Loucy (cell line): ENCODE measurements at regions not wholly inside any gene's neighbourhood (a gene's known extent, or its start where the extent isn't known, plus 50 kb on each side); places are given as distances from the start of the nearest gene placed in this dataset.

Source experiments
- H2AFZ ChIP-seq: fragments of 200-600 bp; sonication (generic); 2 replicates; pipeline ENCODE4 v1.6.0; 2016; ENCODE audit warnings: antibody characterized with exemption, mild to moderate bottlenecking, low read length, moderate library complexity
- H3F3A ChIP-seq: fragments of 200-600 bp; 2 replicates; pipeline ENCODE4 v1.6.0; 2016; ENCODE audit warnings: antibody characterized with exemption, low read depth, mild to moderate bottlenecking
- H3K27me3 ChIP-seq: fragments of 200-600 bp; sonication (generic); 2 replicates; pipeline ENCODE4 v1.6.1; 2014; ENCODE audit warnings: low read length, mild to moderate bottlenecking; ENCODE audit not compliant: insufficient read depth, poor library complexity, severe bottlenecking
- H3K36me3 ChIP-seq: fragments of 200-600 bp; sonication (generic); 2 replicates; pipeline ENCODE4 v1.6.1; 2016; ENCODE audit warnings: low read length; ENCODE audit not compliant: insufficient read depth
- H3K4me1 ChIP-seq: fragments of 200-600 bp; sonication (generic); 2 replicates; pipeline ENCODE4 v1.5.1; 2014; ENCODE audit warnings: low read length, mild to moderate bottlenecking; ENCODE audit not compliant: insufficient read depth, poor library complexity, severe bottlenecking
- H3K4me2 ChIP-seq: fragments of 200-600 bp; sonication (generic); 2 replicates; pipeline ENCODE4 v1.6.0; 2014; ENCODE audit warnings: antibody characterized with exemption, low read length, low read depth, mild to moderate bottlenecking; ENCODE audit not compliant: poor library complexity, severe bottlenecking
- H3K4me3 ChIP-seq: fragments of 200-600 bp; sonication (generic); 2 replicates; pipeline ENCODE4 v1.5.1; 2014; ENCODE audit warnings: low read length, mild to moderate bottlenecking, mixed read lengths; ENCODE audit not compliant: poor library complexity, severe bottlenecking
- H3K79me2 ChIP-seq: fragments of 200-600 bp; sonication (generic); 2 replicates; pipeline ENCODE4 v1.6.1; 2014; ENCODE audit warnings: low read length; ENCODE audit not compliant: insufficient read depth
- H3K9ac ChIP-seq: fragments of 200-600 bp; sonication (generic); 2 replicates; pipeline ENCODE4 v1.6.0; 2014; ENCODE audit warnings: mild to moderate bottlenecking, low read depth, low read length, moderate library complexity; ENCODE audit not compliant: poor library complexity, severe bottlenecking
- H3K9me2 ChIP-seq: fragments of 200-600 bp; sonication (generic); replicated peaks from 2 replicates; pipeline ENCODE4 v1.6.1; 2016; ENCODE audit warnings: low read depth, low read length, mixed read lengths
- H3K9me3 ChIP-seq: fragments of 200-600 bp; sonication (generic); 2 replicates; pipeline ENCODE4 v1.6.1; 2014; ENCODE audit warnings: mild to moderate bottlenecking, antibody characterized with exemption, low read length, low read depth; ENCODE audit not compliant: insufficient read depth
- H4K20me1 ChIP-seq: fragments of 200-600 bp; sonication (generic); 2 replicates; pipeline ENCODE4 v1.6.0; 2014; ENCODE audit warnings: antibody characterized with exemption, low read length, mild to moderate bottlenecking; ENCODE audit not compliant: insufficient read depth, poor library complexity, severe bottlenecking
- EZH2phosphoT487 ChIP-seq: fragments of 200-600 bp; IDR thresholded peaks from 2 replicates; pipeline ENCODE4 v1.6.1; 2018; ENCODE audit warnings: antibody characterized with exemption, mild to moderate bottlenecking, moderate library complexity, borderline replicate concordance
- TF ChIP-seq, protein P1 (sequence below): fragments of 200-600 bp; sonication (generic); conservative IDR thresholded peaks from 2 replicates; pipeline ENCODE4 v1.5.1; 2014; ENCODE audit warnings: mild to moderate bottlenecking, antibody characterized with exemption, low read length

DNA sequence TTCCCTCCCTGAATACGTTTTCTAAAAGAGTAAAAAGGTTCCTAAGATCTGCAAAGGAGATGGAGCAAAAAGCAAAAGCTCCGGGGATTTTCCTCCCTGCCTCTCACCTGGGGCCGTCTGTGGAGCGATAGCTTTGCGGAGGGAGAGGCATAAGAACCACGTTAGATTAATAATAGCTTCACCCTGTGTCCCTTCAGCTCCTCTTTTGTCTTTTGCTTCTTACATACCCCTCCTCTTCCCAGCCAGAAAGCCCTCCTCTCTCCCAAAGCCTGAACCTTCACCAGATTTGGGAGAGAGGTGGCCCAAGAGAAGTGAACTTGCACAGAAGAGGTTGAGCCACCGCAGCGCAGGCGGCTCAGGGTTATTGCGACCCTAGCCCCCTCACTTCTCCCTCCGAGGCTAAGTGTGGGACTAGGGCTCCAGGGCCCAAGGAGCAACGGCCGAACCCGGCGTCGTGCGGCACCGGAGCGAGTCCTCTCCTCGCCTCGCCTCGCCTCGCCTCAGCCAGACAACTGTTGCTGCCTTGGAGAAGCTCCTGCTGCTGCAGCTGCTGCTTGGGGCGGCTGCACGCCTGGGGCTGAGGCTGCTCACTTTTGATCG, 97.6 kb upstream of the HSD17B12 start:
- Histone ChIP-seq H3F3A (no peaks in the 10 kb centered on the region), H3K36me3 (no peaks in the 10 kb centered on the region), H4K20me1 (no peaks in the 10 kb centered on the region), H3K79me2 (no peaks in the 10 kb centered on the region), H3K27me3 (no peaks in the 10 kb centered on the region), H2AFZ (no peak overlapping the region), H3K9me3 (no peaks in the 10 kb centered on the region), H3K4me1 (no peaks in the 10 kb centered on the region), H3K4me3 (no peak overlapping the region), H3K9me2 (no peaks in the 10 kb centered on the region), H3K4me2 (no peak overlapping the region), H3K9ac (no peak overlapping the region)
- no peak for TF ChIP-seq EZH2phosphoT487
- TF ChIP-seq, protein P1, sequence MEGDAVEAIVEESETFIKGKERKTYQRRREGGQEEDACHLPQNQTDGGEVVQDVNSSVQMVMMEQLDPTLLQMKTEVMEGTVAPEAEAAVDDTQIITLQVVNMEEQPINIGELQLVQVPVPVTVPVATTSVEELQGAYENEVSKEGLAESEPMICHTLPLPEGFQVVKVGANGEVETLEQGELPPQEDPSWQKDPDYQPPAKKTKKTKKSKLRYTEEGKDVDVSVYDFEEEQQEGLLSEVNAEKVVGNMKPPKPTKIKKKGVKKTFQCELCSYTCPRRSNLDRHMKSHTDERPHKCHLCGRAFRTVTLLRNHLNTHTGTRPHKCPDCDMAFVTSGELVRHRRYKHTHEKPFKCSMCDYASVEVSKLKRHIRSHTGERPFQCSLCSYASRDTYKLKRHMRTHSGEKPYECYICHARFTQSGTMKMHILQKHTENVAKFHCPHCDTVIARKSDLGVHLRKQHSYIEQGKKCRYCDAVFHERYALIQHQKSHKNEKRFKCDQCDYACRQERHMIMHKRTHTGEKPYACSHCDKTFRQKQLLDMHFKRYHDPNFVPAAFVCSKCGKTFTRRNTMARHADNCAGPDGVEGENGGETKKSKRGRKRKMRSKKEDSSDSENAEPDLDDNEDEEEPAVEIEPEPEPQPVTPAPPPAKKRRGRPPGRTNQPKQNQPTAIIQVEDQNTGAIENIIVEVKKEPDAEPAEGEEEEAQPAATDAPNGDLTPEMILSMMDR, result no peak

DNA sequence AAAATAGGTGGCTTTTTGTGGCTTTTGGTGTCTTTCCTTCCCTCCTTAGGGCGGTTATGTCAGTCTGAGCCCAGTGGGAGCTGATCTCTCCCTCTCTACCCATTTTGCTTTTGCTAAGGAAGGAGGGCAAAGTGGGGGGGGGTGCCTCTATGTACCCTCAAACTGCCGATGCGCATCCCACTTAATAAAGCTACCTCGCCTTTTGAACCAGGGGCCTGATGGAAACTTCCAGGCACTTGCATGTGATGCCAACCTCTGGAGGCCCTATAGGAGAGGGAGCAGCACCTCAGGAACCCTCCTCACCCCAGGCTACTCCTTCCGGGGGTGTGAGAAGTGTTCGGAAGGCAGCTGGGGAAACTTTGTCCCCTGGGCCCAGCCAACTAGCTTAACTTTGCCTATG, 97.0 kb upstream of the HSD17B12 start:
- Histone ChIP-seq H3K27me3 (no peaks in the 10 kb centered on the region), H3K9me3 (no peaks in the 10 kb centered on the region), H3F3A (no peaks in the 10 kb centered on the region), H2AFZ (no peak overlapping the region), H3K4me2 (no peak overlapping the region), H3K36me3 (no peaks in the 10 kb centered on the region), H3K4me1 (no peaks in the 10 kb centered on the region), H3K79me2 (no peaks in the 10 kb centered on the region), H3K4me3 (no peak overlapping the region), H3K9ac (no peak overlapping the region), H3K9me2 (no peaks in the 10 kb centered on the region), H4K20me1 (no peaks in the 10 kb centered on the region)
- TF ChIP-seq, protein P1, result no peak
- no peak for TF ChIP-seq EZH2phosphoT487

DNA sequence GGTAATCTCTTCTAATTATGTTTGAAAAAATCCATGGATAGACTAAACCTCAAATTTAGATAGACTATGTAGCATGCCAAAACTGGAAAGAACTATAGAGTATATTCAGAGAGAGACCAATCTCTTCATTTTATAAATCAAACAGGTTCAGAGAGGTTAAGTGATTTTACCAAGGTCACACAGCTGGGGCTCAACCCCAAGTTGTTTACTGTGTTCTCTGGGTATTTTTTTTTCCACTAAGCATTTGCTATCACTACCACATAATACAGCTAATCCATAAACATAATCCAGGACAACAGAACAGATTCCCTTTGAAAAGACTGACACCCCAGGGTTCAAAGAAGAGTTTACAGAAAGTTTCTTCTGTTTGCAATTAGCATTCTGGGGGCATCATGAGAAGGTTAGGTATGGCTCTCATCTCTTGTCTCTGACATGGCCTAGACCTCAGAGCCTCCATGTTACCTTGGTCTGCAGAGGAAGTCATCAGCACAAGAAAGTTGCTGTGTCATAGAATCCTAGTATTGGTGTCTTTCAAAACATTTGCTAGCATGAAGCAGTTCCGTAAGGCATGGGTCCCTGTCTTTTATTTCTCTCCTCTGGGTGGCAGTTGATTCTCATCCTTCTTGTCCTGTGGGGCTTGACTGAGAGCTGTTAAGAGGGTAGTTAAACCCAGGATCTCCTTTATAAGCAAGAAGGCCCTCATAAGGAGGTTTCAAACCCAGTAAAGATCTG, 94.5 kb upstream of the HSD17B12 start:
- H3K79me2 ChIP-seq, result no peaks in the 10 kb centered on the region
- no peak overlapping the region for H3K9ac ChIP-seq
- H3K4me1 ChIP-seq, result no peaks in the 10 kb centered on the region
- H3K27me3 ChIP-seq, result no peaks in the 10 kb centered on the region
- no peaks in the 10 kb centered on the region for H3K9me2 ChIP-seq
- H3F3A ChIP-seq, result no peaks in the 10 kb centered on the region
- H4K20me1 ChIP-seq, result no peaks in the 10 kb centered on the region
- no peak for TF ChIP-seq EZH2phosphoT487
- TF ChIP-seq, protein P1, result 0 out of 2 replicates have a peak, but pooled peaks have one; percentile 10
- no peak overlapping the region for H3K4me3 ChIP-seq
- H3K36me3 ChIP-seq, result no peaks in the 10 kb centered on the region
- no peak overlapping the region; the same call in 1 of the 2 replicates for H2AFZ ChIP-seq
- H3K4me2 ChIP-seq, result no peak overlapping the region
- no peaks in the 10 kb centered on the region for H3K9me3 ChIP-seq
